ENCODE measurements at regions not wholly inside any gene's neighbourhood (a gene's known extent, or its start where the extent isn't known, plus 50 kb on each side); places are given as distances from the start of the nearest gene placed in this dataset.

DNA sequence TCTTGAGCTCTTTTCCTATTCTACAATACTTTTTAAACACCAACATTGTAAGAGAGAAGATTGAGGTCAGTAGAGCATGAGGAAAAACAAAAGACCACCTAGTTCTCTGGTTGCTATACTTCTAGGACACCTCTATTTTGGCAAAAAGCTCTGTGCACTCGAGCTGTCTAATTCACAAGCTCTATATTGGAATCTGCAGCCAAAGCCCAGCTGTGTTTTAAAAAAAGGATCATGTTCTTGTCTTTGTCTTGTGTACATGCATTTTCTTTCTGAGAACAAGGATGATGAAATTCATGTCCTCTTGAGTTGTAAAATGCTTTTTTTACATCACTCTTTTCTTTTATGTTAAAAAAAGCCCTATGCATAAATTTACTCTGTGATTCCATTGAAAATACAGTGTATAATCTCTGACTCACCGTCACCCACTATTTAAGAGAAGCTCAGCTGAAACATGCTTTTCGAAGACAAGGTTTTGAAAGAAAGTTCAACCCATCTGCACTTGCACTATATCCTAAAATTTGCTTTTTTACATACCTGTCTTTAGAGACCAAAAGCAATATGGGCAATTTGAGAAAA lies 215.5 kb upstream of the VSTM2A start:
- H3K36me3 ChIP-seq (ENCODE audit: control insufficient read depth, insufficient read depth, low read length) = no peaks in the 10 kb centered on the region
- no peaks in the 10 kb centered on the region for H3K27me3 ChIP-seq (ENCODE audit: control insufficient read depth, insufficient read depth, low read length)
- TF ChIP-seq, protein P1, sequence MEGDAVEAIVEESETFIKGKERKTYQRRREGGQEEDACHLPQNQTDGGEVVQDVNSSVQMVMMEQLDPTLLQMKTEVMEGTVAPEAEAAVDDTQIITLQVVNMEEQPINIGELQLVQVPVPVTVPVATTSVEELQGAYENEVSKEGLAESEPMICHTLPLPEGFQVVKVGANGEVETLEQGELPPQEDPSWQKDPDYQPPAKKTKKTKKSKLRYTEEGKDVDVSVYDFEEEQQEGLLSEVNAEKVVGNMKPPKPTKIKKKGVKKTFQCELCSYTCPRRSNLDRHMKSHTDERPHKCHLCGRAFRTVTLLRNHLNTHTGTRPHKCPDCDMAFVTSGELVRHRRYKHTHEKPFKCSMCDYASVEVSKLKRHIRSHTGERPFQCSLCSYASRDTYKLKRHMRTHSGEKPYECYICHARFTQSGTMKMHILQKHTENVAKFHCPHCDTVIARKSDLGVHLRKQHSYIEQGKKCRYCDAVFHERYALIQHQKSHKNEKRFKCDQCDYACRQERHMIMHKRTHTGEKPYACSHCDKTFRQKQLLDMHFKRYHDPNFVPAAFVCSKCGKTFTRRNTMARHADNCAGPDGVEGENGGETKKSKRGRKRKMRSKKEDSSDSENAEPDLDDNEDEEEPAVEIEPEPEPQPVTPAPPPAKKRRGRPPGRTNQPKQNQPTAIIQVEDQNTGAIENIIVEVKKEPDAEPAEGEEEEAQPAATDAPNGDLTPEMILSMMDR (IDR thresholded peaks at IDR 0.05; ENCODE audit: insufficient read depth, low read length, severe bottlenecking) = no peak
- FAIRE-seq = no peak
- no peak overlapping the region for H3K4me3 ChIP-seq (ENCODE audit: low read depth, low read length)
- no peak for DNase-seq (ENCODE audit: low read depth)

DNA sequence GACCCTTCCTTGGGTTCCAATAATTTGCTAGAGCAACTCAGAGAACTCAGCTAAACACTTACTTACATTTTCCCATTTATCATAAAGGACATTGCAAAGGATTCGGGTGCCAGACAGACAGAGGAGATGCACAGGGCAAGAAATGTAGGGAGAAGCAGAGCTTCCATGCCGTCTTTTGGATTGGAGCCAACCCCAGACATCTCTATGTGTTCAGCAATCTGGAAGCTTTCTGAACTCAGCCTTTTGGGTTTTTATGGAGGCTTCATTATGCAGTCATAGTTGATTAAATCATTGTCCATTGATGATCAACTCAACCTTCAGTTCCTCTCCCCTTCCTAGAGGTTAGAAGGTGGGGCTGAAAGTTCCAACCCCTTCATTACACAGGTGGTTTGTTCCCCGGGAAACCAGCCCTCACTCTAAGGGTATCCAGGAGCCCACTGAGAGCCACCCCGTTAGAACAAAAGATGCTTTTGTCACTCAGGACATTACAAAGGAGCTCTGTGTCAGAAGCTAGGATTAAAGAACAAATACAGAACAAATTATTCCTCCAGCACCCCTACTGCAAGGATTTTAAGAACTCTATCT lies 211.9 kb upstream of the VSTM2A start:
- H3K4me3 ChIP-seq (ENCODE audit: low read depth, low read length) = no peak overlapping the region
- TF ChIP-seq, protein P1 (IDR thresholded peaks at IDR 0.05; ENCODE audit: insufficient read depth, low read length, severe bottlenecking) = no peak
- no peaks in the 10 kb centered on the region for H3K27me3 ChIP-seq (ENCODE audit: control insufficient read depth, insufficient read depth, low read length)
- FAIRE-seq = no peak
- no peaks in the 10 kb centered on the region for H3K36me3 ChIP-seq (ENCODE audit: control insufficient read depth, insufficient read depth, low read length)
- DNase-seq (ENCODE audit: low read depth) = no peak

DNA sequence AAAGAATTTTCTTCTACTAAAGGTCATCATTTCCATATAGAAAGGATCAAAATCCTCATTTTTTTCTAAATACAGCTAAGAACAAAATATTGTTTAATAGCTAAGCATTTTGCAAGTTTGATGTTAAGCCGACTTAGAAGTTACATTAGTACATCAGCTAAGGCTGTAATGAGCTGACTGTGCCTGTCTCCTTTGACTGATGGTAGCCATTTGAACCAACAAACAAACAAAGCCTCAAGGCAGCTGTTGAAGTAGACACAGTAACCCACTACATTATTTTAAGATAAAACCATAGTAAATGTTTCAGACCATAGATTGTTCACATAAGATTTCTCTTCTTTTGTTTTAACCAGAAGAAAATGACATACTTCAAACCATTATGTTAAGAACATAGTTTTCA lies 210.9 kb upstream of the VSTM2A start:
- FAIRE-seq = no peak
- TF ChIP-seq, protein P1 (IDR thresholded peaks at IDR 0.05; ENCODE audit: insufficient read depth, low read length, severe bottlenecking) = no peak
- DNase-seq (ENCODE audit: low read depth) = no peak
- no peaks in the 10 kb centered on the region for H3K27me3 ChIP-seq (ENCODE audit: control insufficient read depth, insufficient read depth, low read length)
- no peak overlapping the region for H3K4me3 ChIP-seq (ENCODE audit: low read depth, low read length)
- no peaks in the 10 kb centered on the region for H3K36me3 ChIP-seq (ENCODE audit: control insufficient read depth, insufficient read depth, low read length)

DNA sequence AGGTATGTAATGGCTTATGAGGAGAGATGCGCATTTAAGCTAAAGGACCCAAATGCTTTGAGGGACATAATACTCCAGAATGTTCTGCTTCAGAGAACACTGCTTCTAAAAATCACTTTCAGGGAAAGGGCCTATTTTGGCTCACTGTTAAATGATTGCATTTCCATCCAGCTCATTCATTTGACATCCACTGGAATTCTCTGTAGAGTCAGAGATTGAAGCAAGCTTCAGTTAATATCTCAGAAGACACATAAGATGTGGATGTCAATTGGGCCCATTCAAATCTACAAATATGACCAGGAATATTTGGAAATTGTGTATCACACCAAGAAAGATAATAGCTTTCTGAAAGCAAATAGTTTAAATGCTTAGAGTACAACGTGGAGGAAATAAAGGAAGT lies 209.9 kb upstream of the VSTM2A start:
- H3K4me3 ChIP-seq (ENCODE audit: low read depth, low read length) = no peak overlapping the region
- no peaks in the 10 kb centered on the region for H3K36me3 ChIP-seq (ENCODE audit: control insufficient read depth, insufficient read depth, low read length)
- H3K27me3 ChIP-seq (ENCODE audit: control insufficient read depth, insufficient read depth, low read length) = no peaks in the 10 kb centered on the region
- FAIRE-seq (no peak), DNase-seq (ENCODE audit: low read depth) (no peak)
- TF ChIP-seq, protein P1 (IDR thresholded peaks at IDR 0.05; ENCODE audit: insufficient read depth, low read length, severe bottlenecking) = no peak

DNA sequence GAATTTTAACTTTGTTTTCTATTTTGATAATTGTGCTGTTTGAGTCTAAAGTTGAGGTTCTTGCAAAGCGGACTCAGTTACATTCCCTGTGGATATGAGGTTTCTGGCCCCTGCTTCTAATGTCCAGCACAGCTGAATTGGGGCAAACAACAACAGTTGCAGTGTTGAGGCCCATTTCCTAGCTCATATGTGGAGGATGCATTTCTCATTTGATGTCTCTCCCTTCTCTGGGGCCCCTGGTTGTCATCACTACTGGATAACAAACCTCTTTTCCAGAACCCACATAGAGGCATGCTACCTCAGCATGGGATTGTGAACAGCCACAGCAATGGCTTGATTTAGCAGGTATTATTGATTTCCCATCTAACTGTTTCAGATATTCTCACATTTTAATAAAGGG lies 208.2 kb upstream of the VSTM2A start:
- FAIRE-seq (no peak), DNase-seq (ENCODE audit: low read depth) (no peak)
- H3K4me3 ChIP-seq (ENCODE audit: low read depth, low read length) = no peak overlapping the region
- no peaks in the 10 kb centered on the region for H3K27me3 ChIP-seq (ENCODE audit: control insufficient read depth, insufficient read depth, low read length)
- H3K36me3 ChIP-seq (ENCODE audit: control insufficient read depth, insufficient read depth, low read length) = no peaks in the 10 kb centered on the region
- TF ChIP-seq, protein P1 (IDR thresholded peaks at IDR 0.05; ENCODE audit: insufficient read depth, low read length, severe bottlenecking) = no peak

DNA sequence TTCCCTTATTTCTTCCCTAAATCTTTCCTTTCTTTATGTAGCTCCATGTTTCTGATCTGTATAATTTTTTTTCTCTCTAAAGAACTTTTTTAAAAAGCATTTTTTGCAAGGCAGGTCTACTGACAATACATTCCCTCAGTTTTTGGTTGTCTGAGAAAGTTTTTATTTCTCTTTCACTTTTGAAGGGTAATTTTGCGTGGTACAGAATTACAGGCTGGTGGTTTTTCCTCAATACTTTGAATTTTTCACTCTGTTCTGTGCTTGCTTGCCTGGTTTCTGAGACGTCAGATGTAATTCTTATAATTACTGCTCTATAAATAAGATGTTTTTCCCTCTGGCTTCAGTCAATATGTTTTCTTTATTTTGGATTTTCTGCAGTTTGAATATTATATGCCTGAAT lies 205.4 kb upstream of the VSTM2A start:
- FAIRE-seq (no peak), DNase-seq (ENCODE audit: low read depth) (no peak)
- Histone ChIP-seq H3K36me3 (ENCODE audit: control insufficient read depth, insufficient read depth, low read length) (no peaks in the 10 kb centered on the region), H3K4me3 (ENCODE audit: low read depth, low read length) (no peak overlapping the region), H3K27me3 (ENCODE audit: control insufficient read depth, insufficient read depth, low read length) (no peaks in the 10 kb centered on the region)
- TF ChIP-seq, protein P1 (IDR thresholded peaks at IDR 0.05; ENCODE audit: insufficient read depth, low read length, severe bottlenecking) = no peak

Measured in bronchial epithelial cell (primary cell).